ENCODE measurements at regions not wholly inside any gene's neighbourhood (a gene's known extent, or its start where the extent isn't known, plus 50 kb on each side); places are given as distances from the start of the nearest gene placed in this dataset.
A peak's percentile ranks its signal among the peaks of the same experiment; 100 is the strongest.

GRCh38 chr16:66172463-66172862, 194.0 kb upstream of the CDH5 start:
- WGBS (ENCODE audit: insufficient coverage, insufficient read length), result no CpG with 5 or more reads among the region's 4 CpGs
- H3K27ac ChIP-seq (ENCODE audit: low read length), result no peak overlapping the region
- H3K4me1 ChIP-seq (ENCODE audit: control insufficient read depth, insufficient read depth, low read length), result no peaks in the 10 kb centered on the region
- H3K4me3 ChIP-seq (ENCODE audit: low read length), result no peak overlapping the region
- H3K27me3 ChIP-seq (ENCODE audit: control insufficient read depth, insufficient read depth, low read length), result no peaks in the 10 kb centered on the region
- H3K9me3 ChIP-seq (ENCODE audit: control insufficient read depth, insufficient read depth, low read length), result no peaks in the 10 kb centered on the region
- DNase-seq (ENCODE audit: low read depth, low spot score), result no peak
- H3K36me3 ChIP-seq (ENCODE audit: control insufficient read depth, insufficient read depth, low read length), result no peaks in the 10 kb centered on the region

DNA sequence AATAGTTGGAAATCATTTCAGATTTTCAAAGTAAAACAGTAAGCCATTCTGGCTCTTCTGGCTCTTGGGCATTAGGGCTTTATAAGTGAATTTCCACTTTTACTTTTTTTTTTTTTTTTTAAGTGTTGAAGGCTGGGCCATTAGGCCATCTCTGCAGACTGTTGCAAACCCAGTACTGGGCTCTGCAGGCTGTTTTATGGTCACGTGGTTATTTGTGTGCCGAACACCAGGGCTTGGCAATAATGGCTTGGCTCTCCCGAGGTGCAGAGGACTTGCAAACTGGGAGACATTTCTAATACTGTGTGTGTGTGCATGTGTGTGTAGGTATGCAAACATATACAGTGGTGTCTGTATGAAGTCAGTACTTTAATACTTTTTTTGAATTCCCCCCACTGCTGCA, 194.9 kb upstream of the CDH5 start:
- Histone ChIP-seq H3K27me3 (ENCODE audit: control insufficient read depth, insufficient read depth, low read length) (no peaks in the 10 kb centered on the region), H3K4me3 (ENCODE audit: low read length) (no peak overlapping the region), H3K27ac (ENCODE audit: low read length) (no peak overlapping the region), H3K4me1 (ENCODE audit: control insufficient read depth, insufficient read depth, low read length) (no peaks in the 10 kb centered on the region), H3K9me3 (ENCODE audit: control insufficient read depth, insufficient read depth, low read length) (no peaks in the 10 kb centered on the region), H3K36me3 (ENCODE audit: control insufficient read depth, insufficient read depth, low read length) (no peaks in the 10 kb centered on the region)
- DNase-seq (ENCODE audit: low read depth, low spot score), result no peak
- WGBS (ENCODE audit: insufficient coverage, insufficient read length), result no CpG with 5 or more reads among the region's 3 CpGs

- H3K4me3 ChIP-seq (ENCODE audit: low read length), result no peak overlapping the region
- no peaks in the 10 kb centered on the region for H3K4me1 ChIP-seq (ENCODE audit: control insufficient read depth, insufficient read depth, low read length)
- no peaks in the 10 kb centered on the region for H3K36me3 ChIP-seq (ENCODE audit: control insufficient read depth, insufficient read depth, low read length)
- no peak overlapping the region for H3K27ac ChIP-seq (ENCODE audit: low read length)
- H3K27me3 ChIP-seq (ENCODE audit: control insufficient read depth, insufficient read depth, low read length), result no peaks in the 10 kb centered on the region
- WGBS (ENCODE audit: insufficient coverage, insufficient read length), result no CpG with 5 or more reads among the region's 3 CpGs
- H3K9me3 ChIP-seq (ENCODE audit: control insufficient read depth, insufficient read depth, low read length), result no peaks in the 10 kb centered on the region
- DNase-seq (ENCODE audit: low read depth, low spot score), result no peak
Measured at GRCh38 chr16:66170989-66171388, 195.5 kb upstream of the CDH5 start.

GRCh38 chr16:66169817-66170216, 196.7 kb upstream of the CDH5 start:
- Histone ChIP-seq H3K27me3 (ENCODE audit: control insufficient read depth, insufficient read depth, low read length) (no peaks in the 10 kb centered on the region), H3K27ac (ENCODE audit: low read length) (no peak overlapping the region), H3K4me3 (ENCODE audit: low read length) (no peak overlapping the region), H3K36me3 (ENCODE audit: control insufficient read depth, insufficient read depth, low read length) (no peaks in the 10 kb centered on the region), H3K4me1 (ENCODE audit: control insufficient read depth, insufficient read depth, low read length) (no peaks in the 10 kb centered on the region), H3K9me3 (ENCODE audit: control insufficient read depth, insufficient read depth, low read length) (no peaks in the 10 kb centered on the region)
- whole genome bisulfite sequencing (ENCODE audit: insufficient coverage, insufficient read length), result no CpG with 5 or more reads among the region's 3 CpGs
- DNase-seq (ENCODE audit: low read depth, low spot score), result no peak

DNA sequence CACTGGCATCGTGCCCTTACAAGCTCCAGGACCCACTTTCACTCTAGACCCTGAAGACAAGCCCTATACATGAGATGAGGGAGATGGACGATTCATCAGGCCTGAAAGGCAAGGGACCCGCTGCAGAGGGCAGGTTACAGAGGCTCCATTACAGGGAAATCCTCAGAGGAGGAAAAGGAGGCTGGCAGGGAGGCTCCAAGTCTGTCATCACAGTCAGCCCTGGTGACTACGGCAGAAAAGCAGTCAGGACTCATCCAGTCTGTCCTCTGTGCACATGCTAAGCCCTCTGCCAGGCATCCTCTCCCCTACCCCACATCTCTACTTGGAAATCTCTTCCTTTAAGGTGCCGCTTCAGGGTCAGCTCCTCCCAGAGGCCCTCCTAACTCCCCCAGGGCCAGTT, 197.7 kb upstream of the CDH5 start:
- H3K27me3 ChIP-seq (ENCODE audit: control insufficient read depth, insufficient read depth, low read length), result no peaks in the 10 kb centered on the region
- no peaks in the 10 kb centered on the region for H3K36me3 ChIP-seq (ENCODE audit: control insufficient read depth, insufficient read depth, low read length)
- no CpG with 5 or more reads among the region's 5 CpGs for WGBS (ENCODE audit: insufficient coverage, insufficient read length)

DNA sequence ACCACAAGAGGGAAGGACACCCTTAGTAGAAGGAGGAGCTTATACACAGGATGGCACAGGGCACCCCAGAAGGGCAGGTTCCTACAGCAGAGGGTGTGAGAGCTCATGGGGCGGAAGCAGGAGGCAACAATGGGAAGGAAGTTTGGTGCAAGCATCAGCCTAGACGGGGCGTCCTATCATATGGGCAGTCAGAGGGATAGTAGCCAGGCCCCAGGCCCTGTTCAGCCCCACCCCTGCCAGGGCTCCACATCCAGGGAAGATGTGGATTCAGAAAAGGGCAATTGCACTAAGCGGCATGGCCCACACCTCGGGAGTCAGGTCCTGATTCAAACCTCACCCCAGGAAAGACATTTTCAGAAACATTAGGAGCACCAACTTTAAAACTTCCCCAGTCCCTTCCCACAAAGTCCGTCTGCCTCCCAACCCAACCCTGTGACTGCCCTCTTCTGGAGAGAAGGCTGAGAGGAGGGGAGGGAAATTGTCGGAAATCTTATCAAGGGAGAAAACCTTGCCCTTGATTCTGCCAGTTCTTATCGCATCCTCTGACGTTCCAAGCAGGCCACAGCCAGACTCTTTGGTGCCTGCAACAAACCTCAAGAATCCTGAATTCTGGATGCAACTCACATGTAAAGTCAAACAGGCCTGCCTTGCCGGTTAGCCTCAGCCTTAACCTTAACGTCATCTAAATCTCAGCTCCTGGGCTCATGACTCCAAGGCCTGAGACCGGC, 198.8 kb upstream of the CDH5 start:
- Histone ChIP-seq H3K4me1 (ENCODE audit: control insufficient read depth, insufficient read depth, low read length) (no peaks in the 10 kb centered on the region), H3K27me3 (ENCODE audit: control insufficient read depth, insufficient read depth, low read length) (no peaks in the 10 kb centered on the region), H3K27ac (ENCODE audit: low read length) (no peak overlapping the region), H3K36me3 (ENCODE audit: control insufficient read depth, insufficient read depth, low read length) (no peaks in the 10 kb centered on the region), H3K9me3 (ENCODE audit: control insufficient read depth, insufficient read depth, low read length) (no peaks in the 10 kb centered on the region), H3K4me3 (ENCODE audit: low read length) (no peak overlapping the region)
- peak; percentile 27 for DNase-seq (ENCODE audit: low read depth, low spot score)
- WGBS (ENCODE audit: insufficient coverage, insufficient read length), result no CpG with 5 or more reads among the region's 12 CpGs

More for the DNA sequence above, 197.7 kb upstream of the CDH5 start:
- no peaks in the 10 kb centered on the region for H3K4me1 ChIP-seq (ENCODE audit: control insufficient read depth, insufficient read depth, low read length)
- no peak overlapping the region for H3K27ac ChIP-seq (ENCODE audit: low read length)
- H3K4me3 ChIP-seq (ENCODE audit: low read length), result no peak overlapping the region
- DNase-seq (ENCODE audit: low read depth, low spot score), result no peak
- no peaks in the 10 kb centered on the region for H3K9me3 ChIP-seq (ENCODE audit: control insufficient read depth, insufficient read depth, low read length)

DNA sequence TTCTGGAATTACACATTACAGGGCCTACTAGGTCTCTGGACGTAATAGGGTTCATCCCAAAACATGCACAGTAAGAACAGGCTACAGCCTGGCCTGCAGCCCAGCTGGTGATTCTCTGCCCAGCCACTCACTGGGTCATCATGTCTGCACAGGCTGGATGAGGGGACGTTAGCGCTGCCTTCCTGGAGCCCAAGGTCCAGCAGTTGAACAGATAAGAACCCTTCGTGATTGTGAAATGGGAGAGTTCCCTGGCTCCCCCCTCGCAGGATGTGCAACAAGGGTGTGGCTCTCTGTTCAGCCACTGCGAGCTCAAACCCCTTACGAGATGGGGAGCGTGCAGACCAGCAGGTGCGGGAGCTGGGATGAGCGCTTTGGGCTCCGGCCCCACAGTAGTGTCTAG, 200.0 kb upstream of the CDH5 start:
- Histone ChIP-seq H3K4me3 (ENCODE audit: low read length) (no peak overlapping the region), H3K4me1 (ENCODE audit: control insufficient read depth, insufficient read depth, low read length) (no peaks in the 10 kb centered on the region), H3K9me3 (ENCODE audit: control insufficient read depth, insufficient read depth, low read length) (no peaks in the 10 kb centered on the region), H3K36me3 (ENCODE audit: control insufficient read depth, insufficient read depth, low read length) (no peaks in the 10 kb centered on the region), H3K27ac (ENCODE audit: low read length) (no peak overlapping the region), H3K27me3 (ENCODE audit: control insufficient read depth, insufficient read depth, low read length) (no peaks in the 10 kb centered on the region)
- DNase-seq (ENCODE audit: low read depth, low spot score), result no peak
- no CpG with 5 or more reads among the region's 11 CpGs for WGBS (ENCODE audit: insufficient coverage, insufficient read length)

- Histone ChIP-seq H3K27ac (ENCODE audit: low read length) (no peak overlapping the region), H3K4me3 (ENCODE audit: low read length) (no peak overlapping the region), H3K4me1 (ENCODE audit: control insufficient read depth, insufficient read depth, low read length) (no peaks in the 10 kb centered on the region), H3K9me3 (ENCODE audit: control insufficient read depth, insufficient read depth, low read length) (no peaks in the 10 kb centered on the region), H3K27me3 (ENCODE audit: control insufficient read depth, insufficient read depth, low read length) (no peaks in the 10 kb centered on the region), H3K36me3 (ENCODE audit: control insufficient read depth, insufficient read depth, low read length) (no peaks in the 10 kb centered on the region)
- WGBS (ENCODE audit: insufficient coverage, insufficient read length), result no CpG with 5 or more reads among the region's 2 CpGs
- no peak for DNase-seq (ENCODE audit: low read depth, low spot score)
Measured at GRCh38 chr16:66165879-66166278, 200.6 kb upstream of the CDH5 start.

DNA sequence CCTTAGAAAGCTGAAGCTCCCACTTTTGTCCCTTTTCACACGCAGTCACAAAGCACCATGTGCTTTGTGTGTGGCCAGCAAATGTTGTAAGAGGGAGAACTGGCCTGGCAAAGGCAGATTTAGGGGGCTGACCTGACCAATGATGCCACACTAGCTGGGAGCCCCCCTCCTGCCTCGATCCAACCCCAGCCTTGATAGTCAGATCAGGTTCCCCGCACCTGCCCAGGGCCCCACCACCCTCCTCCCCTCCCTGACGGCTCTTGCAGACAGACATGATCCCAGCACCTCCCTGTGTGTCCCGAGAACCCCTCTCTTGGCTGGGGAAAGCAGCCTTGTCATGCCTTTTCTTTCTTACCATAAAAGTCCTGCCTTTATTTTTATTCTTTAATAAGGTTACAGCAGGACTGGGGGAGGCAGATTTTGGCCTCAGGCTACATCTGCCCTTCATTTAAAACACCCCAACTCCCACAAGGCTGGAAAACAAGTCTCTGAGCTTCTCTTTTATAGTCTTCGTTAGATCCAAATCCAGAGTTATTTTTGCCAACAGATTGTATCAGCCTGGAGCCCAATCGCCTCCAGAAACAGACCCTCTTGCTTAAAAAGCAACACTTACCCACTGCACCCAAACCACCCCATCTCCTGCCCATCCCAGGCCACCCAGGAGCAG, 201.8 kb upstream of the CDH5 start:
- Histone ChIP-seq H3K27me3 (ENCODE audit: control insufficient read depth, insufficient read depth, low read length) (no peaks in the 10 kb centered on the region), H3K36me3 (ENCODE audit: control insufficient read depth, insufficient read depth, low read length) (no peaks in the 10 kb centered on the region), H3K4me3 (ENCODE audit: low read length) (no peak overlapping the region), H3K4me1 (ENCODE audit: control insufficient read depth, insufficient read depth, low read length) (no peaks in the 10 kb centered on the region), H3K27ac (ENCODE audit: low read length) (no peak overlapping the region), H3K9me3 (ENCODE audit: control insufficient read depth, insufficient read depth, low read length) (no peaks in the 10 kb centered on the region)
- WGBS (ENCODE audit: insufficient coverage, insufficient read length), result no CpG with 5 or more reads among the region's 7 CpGs
- DNase-seq (ENCODE audit: low read depth, low spot score), result no peak

- H3K27ac ChIP-seq (ENCODE audit: low read length), result no peak overlapping the region
- H3K27me3 ChIP-seq (ENCODE audit: control insufficient read depth, insufficient read depth, low read length), result no peaks in the 10 kb centered on the region
- H3K4me1 ChIP-seq (ENCODE audit: control insufficient read depth, insufficient read depth, low read length), result no peaks in the 10 kb centered on the region
- H3K4me3 ChIP-seq (ENCODE audit: low read length), result no peak overlapping the region
- H3K36me3 ChIP-seq (ENCODE audit: control insufficient read depth, insufficient read depth, low read length), result no peaks in the 10 kb centered on the region
- no peak for DNase-seq (ENCODE audit: low read depth, low spot score)
- WGBS (ENCODE audit: insufficient coverage, insufficient read length), result no CpG with 5 or more reads among the region's 5 CpGs
- no peaks in the 10 kb centered on the region for H3K9me3 ChIP-seq (ENCODE audit: control insufficient read depth, insufficient read depth, low read length)
Measured at GRCh38 chr16:66162821-66163220, 203.7 kb upstream of the CDH5 start.

DNA sequence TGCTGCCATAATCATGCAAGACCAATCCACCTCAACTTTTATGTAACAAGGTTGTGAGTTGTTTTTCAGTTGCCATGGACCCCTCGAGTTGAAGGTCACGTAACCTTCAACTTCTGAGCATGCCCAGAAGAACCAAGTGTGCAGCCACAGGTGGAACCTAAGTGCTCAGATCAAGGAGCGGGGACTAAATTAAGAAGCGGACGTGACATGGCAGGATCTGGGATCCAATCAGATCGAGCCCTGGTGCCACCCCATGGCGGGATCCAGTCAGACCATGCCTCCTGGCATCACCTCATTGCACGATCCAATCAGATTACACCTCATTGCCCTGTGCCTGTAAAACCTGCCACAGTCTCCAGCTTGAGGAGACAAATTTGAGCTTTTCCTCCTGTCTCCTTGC, 204.5 kb upstream of the CDH5 start:
- no peak overlapping the region for H3K27ac ChIP-seq (ENCODE audit: low read length)
- no peaks in the 10 kb centered on the region for H3K36me3 ChIP-seq (ENCODE audit: control insufficient read depth, insufficient read depth, low read length)
- no peaks in the 10 kb centered on the region for H3K27me3 ChIP-seq (ENCODE audit: control insufficient read depth, insufficient read depth, low read length)
- no peaks in the 10 kb centered on the region for H3K9me3 ChIP-seq (ENCODE audit: control insufficient read depth, insufficient read depth, low read length)
- no peak overlapping the region for H3K4me3 ChIP-seq (ENCODE audit: low read length)
- WGBS (ENCODE audit: insufficient coverage, insufficient read length), result no CpG with 5 or more reads among the region's 8 CpGs
- no peaks in the 10 kb centered on the region for H3K4me1 ChIP-seq (ENCODE audit: control insufficient read depth, insufficient read depth, low read length)
- DNase-seq (ENCODE audit: low read depth, low spot score), result no peak
